Adrenal gland (tissue), 9 donors: ENCODE measurements at regions not wholly inside any gene's neighbourhood (a gene's known extent, or its start where the extent isn't known, plus 50 kb on each side); places are given as distances from the start of the nearest gene placed in this dataset.

Experiments
- DNase-seq, 7 donors: peaks; one replicate each; pipeline ENCODE4 v3.0.0-alpha.2; 2019 to 2020
- H3K27ac ChIP-seq, 5 donors: fragments of 200-600 bp; sonication (generic) in 4 of 5; 1 replicate in 3 of 5; 2 replicates in 2 of 5; pipeline versions ENCODE4 v1.5.1 to v1.8.0; 2016 to 2020; ENCODE audit warnings: mild to moderate bottlenecking in 1 of 5
- H3K27me3 ChIP-seq: fragments of 200-600 bp; 2 replicates; pipeline ENCODE4 v1.8.0; 2021
- H3K36me3 ChIP-seq, 2 donors: fragments of 200-600 bp; replicated peaks in 1 of 2; 1 replicate in 1 of 2; 2 replicates in 1 of 2; pipeline versions ENCODE4 v1.5.1 to v1.8.0; 2018 to 2022
- H3K4me1 ChIP-seq, 2 donors: fragments of 200-600 bp; replicated peaks in 1 of 2; 1 replicate in 1 of 2; 2 replicates in 1 of 2; pipeline versions ENCODE4 v1.5.1 to v1.8.0; 2018 to 2021
- H3K4me3 ChIP-seq, 4 donors: fragments of 200-600 bp; sonication (generic) in 3 of 4; one replicate each; pipeline ENCODE4 v1.5.1; 2016 to 2018
- H3K9me3 ChIP-seq, 3 donors: fragments of 200-600 bp; sonication (generic) in 1 of 3; replicated peaks in 1 of 3; 1 replicate in 2 of 3; 2 replicates in 1 of 3; pipeline versions ENCODE4 v1.5.1 to v1.8.0; 2016 to 2021
- CTCF ChIP-seq, 6 experiments: fragments of 450-650 bp in 4 of 6; fragments of 200-600 bp in 2 of 6; sonication (generic) in 1 of 6; IDR thresholded peaks; 1 replicate in 5 of 6; 2 replicates in 1 of 6; pipeline versions ENCODE4 v1.5.1 to v1.8.0; 2016 to 2021; ENCODE audit warnings: antibody characterized with exemption in 6 of 6, mild to moderate bottlenecking in 2 of 6, moderate library complexity in 1 of 6
- POLR2A ChIP-seq, 2 donors: fragments of 450-650 bp; IDR thresholded peaks; one replicate each; pipeline ENCODE4 v1.6.1; 2017; ENCODE audit warnings: antibody characterized with exemption in 2 of 2, mild to moderate bottlenecking in 2 of 2, moderate library complexity in 1 of 2
- WGBS, 4 donors: extraction: QIAGEN DNeasy Blood & Tissue Kit in 2 of 4; methylation state at CpG; one replicate each; pipeline versions ENCODE4 v1.1.5 to v1.1.7; 2013 to 2017; 5-methylcytosine and 5-hydroxymethylcytosine counted together
- intact Hi-C, 2 donors: fragments of 100-400 bp; cut with DNase I; formaldehyde crosslinking; loops; one replicate each; pipeline versions ENCODE4 v1.14.1 to v1.15.0; 2022 to 2023
- donor health status: healthy with polysubstance abuse.
- donor health status: Bipolar disorder and iron deficiency.
- donor health status: DM: yes; HTN: yes; CAD: no.
- donor health status: DM: no; HTN: no; CAD: no.
- donor health status: DM: no; HTN: no; CAD: no.

GRCh38 chr20:61138566-61138965 lies 113.5 kb upstream of the CDH4 start:
- H3K4me3 ChIP-seq, result no peak overlapping the region
- H3K27ac ChIP-seq, result no peak overlapping the region
- DNase-seq, result no peak
- 68 to 79% (median 69%) methylated on average over 5 of the region's 5 CpGs for WGBS, 4 donors
- H3K4me1 ChIP-seq, result no peaks in the 10 kb centered on the region
- no peak for TF ChIP-seq CTCF (IDR thresholded peaks at IDR 0.05)
- TF ChIP-seq POLR2A (IDR thresholded peaks at IDR 0.05), result no peak
- H3K9me3 ChIP-seq, result no peaks in the 10 kb centered on the region
- no peaks in the 10 kb centered on the region for H3K36me3 ChIP-seq
- intact Hi-C loops, result no loop called here
- peaks cover 8% of the 10 kb centered on the region for H3K27me3 ChIP-seq

DNA sequence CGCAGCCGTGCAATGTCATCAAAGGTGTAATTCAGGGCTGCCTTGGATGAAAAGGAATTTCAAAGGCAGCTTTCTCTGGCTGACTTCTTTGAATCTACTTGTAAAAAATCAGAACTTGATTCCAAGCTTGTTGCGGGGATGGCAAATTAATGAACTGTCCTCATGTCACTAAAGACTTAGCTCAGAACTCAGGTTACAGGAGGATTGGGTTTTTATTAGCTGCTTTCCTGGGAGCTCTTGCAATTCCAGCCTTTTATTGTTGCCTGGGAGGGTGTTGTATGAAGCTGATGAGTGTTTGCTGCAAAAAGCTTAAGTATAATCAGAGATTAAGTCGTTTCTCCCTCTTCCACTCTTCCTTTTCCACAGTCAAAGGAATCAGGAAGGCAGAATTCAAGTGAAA lies 113.0 kb upstream of the CDH4 start:
- no peak for TF ChIP-seq POLR2A (IDR thresholded peaks at IDR 0.05)
- no peak for TF ChIP-seq CTCF (IDR thresholded peaks at IDR 0.05)
- intact Hi-C loops, result no loop called here
- Histone ChIP-seq H3K27me3 (peaks cover 8% of the 10 kb centered on the region), H3K4me1 (no peaks in the 10 kb centered on the region), H3K27ac (no peak overlapping the region), H3K9me3 (no peaks in the 10 kb centered on the region), H3K4me3 (no peak overlapping the region), H3K36me3 (no peaks in the 10 kb centered on the region)
- no peak for DNase-seq
- 60 to 69% (median 64%) methylated on average over 4 of the region's 4 CpGs for WGBS, 4 donors

GRCh38 chr20:61140576-61140975 lies 111.5 kb upstream of the CDH4 start:
- TF ChIP-seq CTCF (IDR thresholded peaks at IDR 0.05), result no peak
- H3K27ac ChIP-seq, result no peak overlapping the region
- H3K4me1 ChIP-seq, result no peaks in the 10 kb centered on the region
- H3K4me3 ChIP-seq, result no peak overlapping the region
- intact Hi-C loops, result no loop called here
- DNase-seq, result no peak
- no peaks in the 10 kb centered on the region for H3K27me3 ChIP-seq
- H3K36me3 ChIP-seq, result no peaks in the 10 kb centered on the region
- no peaks in the 10 kb centered on the region for H3K9me3 ChIP-seq
- 89 to 90% (median 89%) methylated on average over 4 of the region's 4 CpGs for WGBS, 4 donors

DNA sequence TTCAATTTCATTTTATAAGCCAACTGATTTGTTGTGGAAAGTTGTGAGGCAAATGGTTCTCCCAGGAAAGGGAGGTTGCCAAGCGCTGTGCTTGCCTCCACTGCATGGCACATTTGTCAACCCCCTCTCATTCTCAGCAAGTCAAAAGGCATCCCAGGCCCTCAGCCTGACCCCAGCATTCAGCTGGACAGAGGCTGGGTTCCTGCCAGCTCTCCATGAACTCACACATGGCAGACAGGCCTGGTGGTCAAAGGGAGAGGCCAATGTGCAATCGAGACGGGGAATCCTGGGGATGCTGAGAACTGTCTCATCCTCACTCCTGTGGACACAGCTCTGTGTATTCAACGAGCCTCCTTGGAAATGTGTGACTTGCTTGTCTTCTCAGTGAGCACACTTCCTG lies 106.0 kb upstream of the CDH4 start:
- WGBS, 4 donors, result 31 to 90% (median 41%) methylated on average over 1 to 4 of the region's 4 CpGs
- intact Hi-C loops, result no loop called here
- Histone ChIP-seq H3K36me3 (no peaks in the 10 kb centered on the region), H3K27me3 (no peaks in the 10 kb centered on the region), H3K27ac (no peak overlapping the region), H3K4me1 (no peaks in the 10 kb centered on the region), H3K9me3 (no peaks in the 10 kb centered on the region), H3K4me3 (no peak overlapping the region)
- no peak for DNase-seq
- no peak for TF ChIP-seq CTCF (IDR thresholded peaks at IDR 0.05)
- no peak for TF ChIP-seq POLR2A (IDR thresholded peaks at IDR 0.05)
